ENCODE measurements at regions not wholly inside any gene's neighbourhood (a gene's known extent, or its start where the extent isn't known, plus 50 kb on each side); places are given as distances from the start of the nearest gene placed in this dataset.

DNA sequence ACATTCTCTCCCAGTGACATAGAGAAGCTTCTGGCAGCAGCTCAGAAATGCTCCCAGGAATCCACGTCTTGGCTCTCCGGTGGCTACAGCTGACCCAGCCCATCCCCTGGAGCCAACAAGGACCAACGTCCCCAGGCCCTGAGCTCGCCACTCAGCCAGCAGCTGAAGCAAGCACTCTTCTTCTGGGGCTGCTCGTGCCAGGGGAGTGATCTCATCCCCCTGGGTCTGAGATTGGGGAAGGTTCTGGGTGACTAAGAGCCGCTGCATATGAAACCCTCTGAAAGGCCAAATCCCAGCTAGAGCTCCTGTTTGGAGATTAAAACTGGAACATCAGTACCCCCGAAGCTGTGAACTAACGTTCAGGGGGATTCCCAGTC is 487.9 kb downstream of the NPHP4 start:
- no peak for DNase-seq
- peak in 1 of 4 donors; percentile 43 for ATAC-seq
- no peak overlapping the region for H3K4me3 ChIP-seq
- peaks cover 0 to 16% (median 0%) of the 10 kb centered on the region in 9 donors for H3K27me3 ChIP-seq
- intact Hi-C loops (cut with DNase I): no loop called here
- WGBS, 4 donors: 44 to 61% (median 50%) methylated on average over 6 to 8 of the region's 8 CpGs
- TF ChIP-seq POLR2A (IDR thresholded peaks at IDR 0.05): no peak
- TF ChIP-seq CTCF (IDR thresholded peaks at IDR 0.05): no peak
- H3K36me3 ChIP-seq: no peaks in the 10 kb centered on the region
- H3K4me1 ChIP-seq: no peaks in the 10 kb centered on the region
- no peak overlapping the region for H3K27ac ChIP-seq
- no peaks in the 10 kb centered on the region for H3K9me3 ChIP-seq

DNA sequence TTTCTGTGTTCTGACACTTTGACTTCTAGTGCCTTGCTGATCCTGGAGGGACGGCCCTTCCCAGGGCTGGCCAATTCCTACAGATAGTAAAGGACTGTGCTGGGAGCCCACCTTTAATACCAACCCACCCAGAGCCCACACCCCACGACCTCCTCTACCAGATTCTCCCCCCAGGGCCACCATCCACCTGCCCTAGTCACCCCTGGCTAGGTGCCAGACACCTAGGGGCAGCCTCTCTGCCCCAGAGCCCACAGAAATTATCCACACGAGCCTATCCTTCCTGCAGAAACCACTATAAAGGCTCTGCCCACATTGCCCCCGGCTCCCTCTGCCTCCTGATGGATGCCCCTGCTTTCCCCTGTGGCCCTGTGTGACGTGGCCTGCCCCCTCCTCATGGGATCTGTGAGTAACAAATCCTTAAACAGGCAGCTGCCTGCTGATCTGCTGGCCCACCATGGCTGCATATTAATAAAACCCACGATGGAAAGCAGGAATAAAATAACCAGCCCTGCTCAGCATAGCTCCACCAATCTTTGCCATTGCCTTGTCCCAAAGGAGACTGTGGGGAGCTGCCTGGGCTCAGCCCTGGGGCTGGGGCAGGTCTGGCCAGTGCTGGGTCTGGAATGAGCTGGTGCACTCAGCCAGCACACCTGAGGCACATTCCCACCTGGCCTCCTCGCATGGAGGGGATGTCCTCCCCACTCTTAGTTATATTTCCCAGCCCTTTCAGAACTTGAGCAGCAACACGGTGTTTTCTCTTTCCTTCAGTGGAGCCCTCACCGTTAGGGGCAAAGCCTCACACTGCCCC is 488.5 kb downstream of the NPHP4 start:
- Histone ChIP-seq H3K27me3 (peaks cover 0 to 16% (median 0%) of the 10 kb centered on the region in 9 donors), H3K4me1 (no peaks in the 10 kb centered on the region), H3K9me3 (no peaks in the 10 kb centered on the region), H3K36me3 (no peaks in the 10 kb centered on the region), H3K4me3 (no peak overlapping the region), H3K27ac (no peak overlapping the region)
- intact Hi-C loops (cut with DNase I): no loop called here
- ATAC-seq (no peak), DNase-seq (no peak)
- WGBS, 4 donors: 55 to 63% (median 60%) methylated on average over 9 of the region's 9 CpGs
- no peak for TF ChIP-seq CTCF (IDR thresholded peaks at IDR 0.05)
- TF ChIP-seq POLR2A (IDR thresholded peaks at IDR 0.05): no peak

- DNase-seq (no peak), ATAC-seq (no peak)
- H3K4me1 ChIP-seq: no peaks in the 10 kb centered on the region
- TF ChIP-seq CTCF (IDR thresholded peaks at IDR 0.05): no peak
- no peak for TF ChIP-seq POLR2A (IDR thresholded peaks at IDR 0.05)
- H3K27ac ChIP-seq: no peak overlapping the region
- H3K27me3 ChIP-seq: peaks cover 0 to 23% (median 0%) of the 10 kb centered on the region in 9 donors
- H3K4me3 ChIP-seq: no peak overlapping the region
- intact Hi-C loops (cut with DNase I): no loop called here
- WGBS, 4 donors: 75 to 81% (median 76%) methylated on average over 18 of the region's 18 CpGs
- no peaks in the 10 kb centered on the region for H3K9me3 ChIP-seq
- H3K36me3 ChIP-seq: no peaks in the 10 kb centered on the region
Observed at GRCh38 chr1:5502311-5503194, 489.7 kb downstream of the NPHP4 start.

Measured in heart left ventricle (tissue), 16 donors.